WTC11 (cell line): ENCODE measurements at regions not wholly inside any gene's neighbourhood (a gene's known extent, or its start where the extent isn't known, plus 50 kb on each side); places are given as distances from the start of the nearest gene placed in this dataset.

ENCODE experiments used
- ATAC-seq: fragments of 200-7000 bp; cut with Tn5 transposase; 2 replicates; pipeline ENCODE4 v1.10.0; 2021; ENCODE audit warnings: mild to moderate bottlenecking, moderate library complexity
- CTCF ChIA-PET: fragments of 300-600 bp; sonication (Branson Sonifier 250); formaldehyde crosslinking; loops from one replicate; lab custom pipeline; 2021; ENCODE audit warnings: antibody characterized with exemption; lab: Charles Lee
- POLR2A ChIA-PET: fragments of 350-600 bp; sonication (Branson Sonifier 250); formaldehyde crosslinking; loops from one replicate; lab custom pipeline; 2021; ENCODE audit warnings: antibody characterized with exemption; lab: Charles Lee
- DNase-seq: peaks from one replicate; pipeline ENCODE4 v3.0.0; 2021; ENCODE audit warnings: low spot score
- H3K27ac Mint-ChIP-seq: 2 replicates; pipeline ENCODE4 v1.8.0; 2021; ENCODE audit warnings: mixed read lengths
- H3K27me3 Mint-ChIP-seq: 2 replicates; pipeline ENCODE4 v1.8.0; 2021; ENCODE audit warnings: low read depth, mild to moderate bottlenecking, moderate library complexity, mixed read lengths
- H3K36me3 Mint-ChIP-seq: 2 replicates; pipeline ENCODE4 v1.8.0; 2021; ENCODE audit warnings: mixed read lengths
- H3K4me1 Mint-ChIP-seq: 2 replicates; pipeline ENCODE4 v1.8.0; 2022; ENCODE audit warnings: mixed read lengths
- H3K4me3 Mint-ChIP-seq: 2 replicates; pipeline ENCODE4 v1.8.0; 2021; ENCODE audit warnings: mild to moderate bottlenecking, moderate library complexity, mixed read lengths
- H3K9me3 Mint-ChIP-seq: 2 replicates; pipeline ENCODE4 v1.8.0; 2021; ENCODE audit warnings: mixed read lengths
- CREM ChIP-seq: sonication (generic); formaldehyde crosslinking; IDR thresholded peaks from 2 replicates; pipeline ENCODE4 v1.8.1; 2022; ENCODE audit warnings: mild to moderate bottlenecking, missing genetic modification reagents, moderate library complexity
- E2F5 ChIP-seq: sonication (generic); formaldehyde crosslinking; IDR thresholded peaks from 2 replicates; pipeline ENCODE4 v1.8.1; 2022; ENCODE audit warnings: mild to moderate bottlenecking, moderate library complexity, missing genetic modification reagents
- FOXK1 ChIP-seq: sonication (generic); formaldehyde crosslinking; IDR thresholded peaks from 2 replicates; pipeline ENCODE4 v1.8.0; 2022; ENCODE audit warnings: mild to moderate bottlenecking, moderate library complexity, missing genetic modification reagents
- GRHL2 ChIP-seq: fragments of 250-450 bp; sonication (Bioruptor Pico); IDR thresholded peaks from 2 replicates; pipeline ENCODE4 v1.8.0; 2022; ENCODE audit warnings: mild to moderate bottlenecking, moderate library complexity; ENCODE audit not compliant: insufficient replicate concordance, severe bottlenecking
- GTF2I ChIP-seq: fragments of 250-450 bp; sonication (Bioruptor Pico); conservative IDR thresholded peaks from 2 replicates; pipeline ENCODE4 v1.4.0; 2021; ENCODE audit warnings: mild to moderate bottlenecking
- HMGXB4 ChIP-seq: sonication (generic); formaldehyde crosslinking; IDR thresholded peaks from 2 replicates; pipeline ENCODE4 v1.8.1; 2023; ENCODE audit warnings: mild to moderate bottlenecking, moderate library complexity, missing genetic modification reagents
- NFYB ChIP-seq: sonication (generic); formaldehyde crosslinking; conservative IDR thresholded peaks from 2 replicates; pipeline ENCODE4 v1.8.0; 2022; ENCODE audit warnings: low read depth, missing genetic modification reagents
- NR3C1 ChIP-seq: sonication (generic); formaldehyde crosslinking; conservative IDR thresholded peaks from 2 replicates; pipeline ENCODE4 v1.8.1; 2023; ENCODE audit warnings: low read depth, mild to moderate bottlenecking, missing genetic modification reagents
- RORB ChIP-seq: fragments of 250-450 bp; sonication (Bioruptor Pico); IDR thresholded peaks from 2 replicates; pipeline ENCODE4 v1.9.0; 2021; ENCODE audit warnings: mild to moderate bottlenecking
- SMAD3 ChIP-seq: sonication (generic); formaldehyde crosslinking; IDR thresholded peaks from 2 replicates; pipeline ENCODE4 v1.8.0; 2022; ENCODE audit warnings: missing genetic modification reagents, mild to moderate bottlenecking, borderline replicate concordance
- ZBTB21 ChIP-seq: sonication (generic); formaldehyde crosslinking; IDR thresholded peaks from 2 replicates; pipeline ENCODE4 v1.8.1; 2023; ENCODE audit warnings: mild to moderate bottlenecking, missing genetic modification reagents, borderline replicate concordance
- ZMAT4 ChIP-seq: fragments of 250-450 bp; sonication (Bioruptor Pico); IDR thresholded peaks from 2 replicates; pipeline ENCODE4 v1.9.0; 2021; ENCODE audit warnings: mild to moderate bottlenecking
- ZNF219 ChIP-seq: sonication (generic); formaldehyde crosslinking; IDR thresholded peaks from 2 replicates; pipeline ENCODE4 v1.8.0; 2023; ENCODE audit warnings: missing genetic modification reagents, mild to moderate bottlenecking, borderline replicate concordance
- ZNF263 ChIP-seq: sonication (generic); formaldehyde crosslinking; IDR thresholded peaks from 2 replicates; pipeline ENCODE4 v1.8.1; 2022; ENCODE audit warnings: low read depth, mild to moderate bottlenecking, moderate library complexity, missing genetic modification reagents
- ZNF317 ChIP-seq: sonication (generic); formaldehyde crosslinking; IDR thresholded peaks from 2 replicates; pipeline ENCODE4 v1.8.1; 2023; ENCODE audit warnings: low read depth, mild to moderate bottlenecking, moderate library complexity, missing genetic modification reagents, borderline replicate concordance
- TF ChIP-seq, protein P1 (sequence below): sonication (generic); formaldehyde crosslinking; IDR thresholded peaks from 2 replicates; pipeline ENCODE4 v1.8.1; 2022; ENCODE audit warnings: low read depth, mild to moderate bottlenecking, moderate library complexity, missing genetic modification reagents, borderline replicate concordance
- TF ChIP-seq, protein P2 (sequence below): sonication (generic); formaldehyde crosslinking; IDR thresholded peaks from 2 replicates; pipeline ENCODE4 v1.8.0; 2022; ENCODE audit warnings: mild to moderate bottlenecking, missing genetic modification reagents
- TF ChIP-seq, protein P3 (sequence below): sonication (generic); formaldehyde crosslinking; IDR thresholded peaks from 2 replicates; pipeline ENCODE4 v1.8.1; 2022; ENCODE audit warnings: mild to moderate bottlenecking, missing genetic modification reagents, moderate library complexity, borderline replicate concordance
- TF ChIP-seq, protein P4 (sequence below): sonication (generic); formaldehyde crosslinking; IDR thresholded peaks from 2 replicates; pipeline ENCODE4 v1.8.0; 2022; ENCODE audit warnings: mild to moderate bottlenecking, missing genetic modification reagents

- Mint-ChIP-seq H3K4me1 (0 out of 2 replicates have a peak, but pooled peaks cover 3% of the 10 kb centered on the region), H3K4me3 (no peak overlapping the region), H3K27me3 (no peaks in the 10 kb centered on the region), H3K27ac (no peak overlapping the region), H3K9me3 (no peaks in the 10 kb centered on the region), H3K36me3 (no peaks in the 10 kb centered on the region)
- ATAC-seq (no peak), DNase-seq (no peak)
- ChIA-PET POLR2A (no interaction called here), CTCF (no interaction called here)
- TF ChIP-seq FOXK1 (CRISPR knock-in tag), result no peak
- TF ChIP-seq HMGXB4 (CRISPR knock-in tag), result no peak
- no peak for TF ChIP-seq ZNF317 (CRISPR knock-in tag)
Measured at GRCh38 chr4:110860901-110861300, 238.0 kb upstream of the PITX2 start.

DNA sequence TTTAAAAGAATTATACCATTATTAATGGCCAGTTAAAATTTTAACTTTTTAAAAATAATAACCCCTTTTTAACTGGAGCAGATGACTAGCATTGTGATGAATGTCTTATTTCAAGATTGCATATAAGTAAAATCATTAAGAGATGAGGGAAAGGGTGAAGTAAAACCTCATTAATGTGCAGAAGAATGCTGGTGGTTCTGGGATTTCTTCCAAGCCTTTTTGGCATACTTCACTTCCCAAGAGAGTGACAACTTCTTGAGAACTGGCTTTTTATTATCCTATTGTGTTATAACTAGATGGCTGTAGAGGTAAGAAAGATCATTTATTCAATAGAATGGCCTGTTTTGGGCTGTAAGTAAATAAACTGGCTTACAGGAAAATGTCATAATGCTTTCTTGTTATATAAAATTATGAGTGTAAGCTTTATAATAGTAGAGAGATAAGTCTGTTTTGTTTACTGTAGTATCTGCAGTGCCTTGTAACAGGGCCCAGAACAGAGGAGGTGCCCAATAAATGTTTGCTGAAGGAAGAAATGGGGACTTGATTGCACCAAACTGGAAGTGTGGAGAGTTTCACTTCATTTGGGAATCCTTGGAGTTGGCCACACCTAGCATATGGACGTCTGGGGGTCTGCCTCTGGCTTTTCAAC, 242.9 kb upstream of the PITX2 start:
- 0 out of 2 replicates have a peak, but pooled peaks cover 4% of the 10 kb centered on the region for H3K9me3 Mint-ChIP-seq
- CTCF ChIA-PET, result no interaction called here

More for the DNA sequence above, 242.9 kb upstream of the PITX2 start:
- no peaks in the 10 kb centered on the region for H3K4me1 Mint-ChIP-seq
- ATAC-seq (no peak), DNase-seq (no peak)
- H3K36me3 Mint-ChIP-seq, result no peaks in the 10 kb centered on the region
- POLR2A ChIA-PET, result no interaction called here
- H3K4me3 Mint-ChIP-seq, result no peak overlapping the region
- no peaks in the 10 kb centered on the region for H3K27me3 Mint-ChIP-seq
- H3K27ac Mint-ChIP-seq, result no peak overlapping the region
- TF ChIP-seq NR3C1 (no peak), RORB (CRISPR knock-in tag) (no peak), SMAD3 (CRISPR knock-in tag) (no peak), ZMAT4 (CRISPR knock-in tag) (no peak), GTF2I (no peak), NFYB (CRISPR knock-in tag) (no peak), CREM (CRISPR knock-in tag) (no peak), ZNF219 (no peak), ZBTB21 (CRISPR knock-in tag) (no peak), E2F5 (CRISPR knock-in tag) (no peak), ZNF263 (no peak), GRHL2 (CRISPR knock-in tag) (no peak)
- TF ChIP-seq, protein P1, sequence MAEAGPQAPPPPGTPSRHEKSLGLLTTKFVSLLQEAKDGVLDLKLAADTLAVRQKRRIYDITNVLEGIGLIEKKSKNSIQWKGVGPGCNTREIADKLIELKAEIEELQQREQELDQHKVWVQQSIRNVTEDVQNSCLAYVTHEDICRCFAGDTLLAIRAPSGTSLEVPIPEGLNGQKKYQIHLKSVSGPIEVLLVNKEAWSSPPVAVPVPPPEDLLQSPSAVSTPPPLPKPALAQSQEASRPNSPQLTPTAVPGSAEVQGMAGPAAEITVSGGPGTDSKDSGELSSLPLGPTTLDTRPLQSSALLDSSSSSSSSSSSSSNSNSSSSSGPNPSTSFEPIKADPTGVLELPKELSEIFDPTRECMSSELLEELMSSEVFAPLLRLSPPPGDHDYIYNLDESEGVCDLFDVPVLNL, result no peak
- TF ChIP-seq, protein P2, sequence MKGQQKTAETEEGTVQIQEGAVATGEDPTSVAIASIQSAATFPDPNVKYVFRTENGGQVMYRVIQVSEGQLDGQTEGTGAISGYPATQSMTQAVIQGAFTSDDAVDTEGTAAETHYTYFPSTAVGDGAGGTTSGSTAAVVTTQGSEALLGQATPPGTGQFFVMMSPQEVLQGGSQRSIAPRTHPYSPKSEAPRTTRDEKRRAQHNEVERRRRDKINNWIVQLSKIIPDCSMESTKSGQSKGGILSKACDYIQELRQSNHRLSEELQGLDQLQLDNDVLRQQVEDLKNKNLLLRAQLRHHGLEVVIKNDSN, result no peak
- TF ChIP-seq, protein P3, sequence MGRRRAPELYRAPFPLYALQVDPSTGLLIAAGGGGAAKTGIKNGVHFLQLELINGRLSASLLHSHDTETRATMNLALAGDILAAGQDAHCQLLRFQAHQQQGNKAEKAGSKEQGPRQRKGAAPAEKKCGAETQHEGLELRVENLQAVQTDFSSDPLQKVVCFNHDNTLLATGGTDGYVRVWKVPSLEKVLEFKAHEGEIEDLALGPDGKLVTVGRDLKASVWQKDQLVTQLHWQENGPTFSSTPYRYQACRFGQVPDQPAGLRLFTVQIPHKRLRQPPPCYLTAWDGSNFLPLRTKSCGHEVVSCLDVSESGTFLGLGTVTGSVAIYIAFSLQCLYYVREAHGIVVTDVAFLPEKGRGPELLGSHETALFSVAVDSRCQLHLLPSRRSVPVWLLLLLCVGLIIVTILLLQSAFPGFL (CRISPR knock-in tag), result no peak
- TF ChIP-seq, protein P4, sequence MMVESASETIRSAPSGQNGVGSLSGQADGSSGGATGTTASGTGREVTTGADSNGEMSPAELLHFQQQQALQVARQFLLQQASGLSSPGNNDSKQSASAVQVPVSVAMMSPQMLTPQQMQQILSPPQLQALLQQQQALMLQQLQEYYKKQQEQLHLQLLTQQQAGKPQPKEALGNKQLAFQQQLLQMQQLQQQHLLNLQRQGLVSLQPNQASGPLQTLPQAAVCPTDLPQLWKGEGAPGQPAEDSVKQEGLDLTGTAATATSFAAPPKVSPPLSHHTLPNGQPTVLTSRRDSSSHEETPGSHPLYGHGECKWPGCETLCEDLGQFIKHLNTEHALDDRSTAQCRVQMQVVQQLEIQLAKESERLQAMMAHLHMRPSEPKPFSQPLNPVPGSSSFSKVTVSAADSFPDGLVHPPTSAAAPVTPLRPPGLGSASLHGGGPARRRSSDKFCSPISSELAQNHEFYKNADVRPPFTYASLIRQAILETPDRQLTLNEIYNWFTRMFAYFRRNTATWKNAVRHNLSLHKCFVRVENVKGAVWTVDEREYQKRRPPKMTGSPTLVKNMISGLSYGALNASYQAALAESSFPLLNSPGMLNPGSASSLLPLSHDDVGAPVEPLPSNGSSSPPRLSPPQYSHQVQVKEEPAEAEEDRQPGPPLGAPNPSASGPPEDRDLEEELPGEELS (CRISPR knock-in tag), result no peak
